ENCODE measurements at regions not wholly inside any gene's neighbourhood (a gene's known extent, or its start where the extent isn't known, plus 50 kb on each side); places are given as distances from the start of the nearest gene placed in this dataset.

DNA sequence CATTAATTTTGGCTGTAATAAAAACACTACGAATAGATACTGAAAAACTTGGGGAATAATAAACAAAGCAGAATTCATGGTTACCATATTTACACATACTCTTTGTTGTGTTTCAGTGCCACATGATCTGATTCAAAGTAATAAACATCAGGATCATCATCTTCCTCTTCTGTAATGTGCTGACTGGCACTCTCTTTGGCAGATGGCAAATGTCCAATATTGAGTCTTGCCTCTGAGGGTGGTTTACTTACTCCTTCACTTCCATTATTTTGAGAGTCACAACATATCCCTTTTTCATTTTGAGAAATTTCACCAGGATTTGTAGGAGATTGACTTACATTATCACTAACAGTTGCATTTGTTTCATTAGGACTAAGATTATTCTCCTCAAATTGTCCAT, 50.7 kb downstream of the ZZZ3 start:
- no peak overlapping the region for H3K27ac ChIP-seq (ENCODE audit: low read depth in 2 of 2, low read length in 1 of 2)
- H3K9ac ChIP-seq = no peak overlapping the region
- peaks cover 57 to 86% of the 10 kb centered on the region in 2 experiments for H3K36me3 ChIP-seq (replicated peaks in 1 of 2; ENCODE audit: control insufficient read depth in 1 of 2, insufficient read depth in 2 of 2, low read length in 1 of 2)
- no peaks in the 10 kb centered on the region for H3K9me3 ChIP-seq
- H3K27me3 ChIP-seq (ENCODE audit: insufficient read depth) = no peaks in the 10 kb centered on the region
- H3K4me3 ChIP-seq (ENCODE audit: low read depth in 2 of 2, low read length in 1 of 2) = no peak overlapping the region
- H3K4me1 ChIP-seq (ENCODE audit: control insufficient read depth in 1 of 2, insufficient read depth in 2 of 2, low read depth in 1 of 2, low read length in 1 of 2) = no peaks in the 10 kb centered on the region; a peak in 1 of 4 replicates
- H4K20me1 ChIP-seq (ENCODE audit: insufficient read depth) = no peaks in the 10 kb centered on the region
- H3K79me2 ChIP-seq (ENCODE audit: insufficient read depth) = peaks cover 40% of the 10 kb centered on the region
- H3K4me2 ChIP-seq = no peak overlapping the region
- DNase-seq = no peak
- H3F3A ChIP-seq (replicated peaks; ENCODE audit: insufficient read depth) = peaks cover 15% of the 10 kb centered on the region
- TF ChIP-seq EZH2phosphoT487 (IDR thresholded peaks at IDR 0.05; ENCODE audit: borderline replicate concordance, low read depth) = no peak
- no peak for TF ChIP-seq MEF2A (IDR thresholded peaks at IDR 0.05; ENCODE audit: borderline replicate concordance, low read depth)
- TF ChIP-seq CHD2 (IDR thresholded peaks at IDR 0.05; ENCODE audit: low read length, partially characterized antibody) = no peak
- TF ChIP-seq JUND (IDR thresholded peaks at IDR 0.05) = no peak
- no peak for TF ChIP-seq NFIC (IDR thresholded peaks at IDR 0.05; ENCODE audit: borderline replicate concordance)
- no peak for TF ChIP-seq RXRA (IDR thresholded peaks at IDR 0.05; ENCODE audit: borderline replicate concordance, low read depth)
- TF ChIP-seq FOSL2 (IDR thresholded peaks at IDR 0.05; ENCODE audit: borderline replicate concordance, low read depth) = no peak
- no peak for TF ChIP-seq GABPA (IDR thresholded peaks at IDR 0.05; ENCODE audit: low read depth)
- TF ChIP-seq, protein P1, sequence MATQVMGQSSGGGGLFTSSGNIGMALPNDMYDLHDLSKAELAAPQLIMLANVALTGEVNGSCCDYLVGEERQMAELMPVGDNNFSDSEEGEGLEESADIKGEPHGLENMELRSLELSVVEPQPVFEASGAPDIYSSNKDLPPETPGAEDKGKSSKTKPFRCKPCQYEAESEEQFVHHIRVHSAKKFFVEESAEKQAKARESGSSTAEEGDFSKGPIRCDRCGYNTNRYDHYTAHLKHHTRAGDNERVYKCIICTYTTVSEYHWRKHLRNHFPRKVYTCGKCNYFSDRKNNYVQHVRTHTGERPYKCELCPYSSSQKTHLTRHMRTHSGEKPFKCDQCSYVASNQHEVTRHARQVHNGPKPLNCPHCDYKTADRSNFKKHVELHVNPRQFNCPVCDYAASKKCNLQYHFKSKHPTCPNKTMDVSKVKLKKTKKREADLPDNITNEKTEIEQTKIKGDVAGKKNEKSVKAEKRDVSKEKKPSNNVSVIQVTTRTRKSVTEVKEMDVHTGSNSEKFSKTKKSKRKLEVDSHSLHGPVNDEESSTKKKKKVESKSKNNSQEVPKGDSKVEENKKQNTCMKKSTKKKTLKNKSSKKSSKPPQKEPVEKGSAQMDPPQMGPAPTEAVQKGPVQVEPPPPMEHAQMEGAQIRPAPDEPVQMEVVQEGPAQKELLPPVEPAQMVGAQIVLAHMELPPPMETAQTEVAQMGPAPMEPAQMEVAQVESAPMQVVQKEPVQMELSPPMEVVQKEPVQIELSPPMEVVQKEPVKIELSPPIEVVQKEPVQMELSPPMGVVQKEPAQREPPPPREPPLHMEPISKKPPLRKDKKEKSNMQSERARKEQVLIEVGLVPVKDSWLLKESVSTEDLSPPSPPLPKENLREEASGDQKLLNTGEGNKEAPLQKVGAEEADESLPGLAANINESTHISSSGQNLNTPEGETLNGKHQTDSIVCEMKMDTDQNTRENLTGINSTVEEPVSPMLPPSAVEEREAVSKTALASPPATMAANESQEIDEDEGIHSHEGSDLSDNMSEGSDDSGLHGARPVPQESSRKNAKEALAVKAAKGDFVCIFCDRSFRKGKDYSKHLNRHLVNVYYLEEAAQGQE (IDR thresholded peaks at IDR 0.05; ENCODE audit: low read depth, low read length) = no peak
- ChIA-PET POLR2A (no interaction called here), CTCF (no interaction called here)
- no peaks in the 10 kb centered on the region for H3K9me2 ChIP-seq
- no peak overlapping the region for H2AFZ ChIP-seq (ENCODE audit: low read depth)
- 93% methylated on average over 1 of the region's 1 CpG for WGBS (ENCODE audit: low lambda C conversion rate)

DNA sequence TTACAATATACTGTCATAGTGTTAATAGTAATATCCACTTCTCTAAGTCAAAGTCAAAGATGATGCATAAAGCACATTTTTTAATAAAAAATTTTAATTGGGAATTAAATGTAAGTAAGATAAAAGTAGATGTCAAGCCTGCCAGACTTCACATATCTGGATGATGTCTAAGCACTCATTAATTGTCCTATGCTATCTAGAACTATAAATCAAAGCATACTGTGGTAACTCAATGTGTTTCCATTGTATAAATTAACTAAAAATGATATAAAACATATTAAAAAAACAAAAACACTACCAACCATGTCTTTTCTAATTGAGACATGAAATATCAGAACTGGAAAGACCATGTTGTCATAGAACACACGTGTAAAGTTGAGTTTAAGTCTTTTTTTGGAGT, 51.2 kb downstream of the ZZZ3 start:
- TF ChIP-seq SIN3A (IDR thresholded peaks at IDR 0.05; ENCODE audit: borderline replicate concordance, low read depth, low read length) (no peak), SMC3 (IDR thresholded peaks at IDR 0.05; ENCODE audit: low read depth, low read length) (no peak), RFX5 (IDR thresholded peaks at IDR 0.05; ENCODE audit: low read length) (no peak), MXI1 (IDR thresholded peaks at IDR 0.05; ENCODE audit: low read depth, low read length) (no peak)
- TF ChIP-seq, protein P2, sequence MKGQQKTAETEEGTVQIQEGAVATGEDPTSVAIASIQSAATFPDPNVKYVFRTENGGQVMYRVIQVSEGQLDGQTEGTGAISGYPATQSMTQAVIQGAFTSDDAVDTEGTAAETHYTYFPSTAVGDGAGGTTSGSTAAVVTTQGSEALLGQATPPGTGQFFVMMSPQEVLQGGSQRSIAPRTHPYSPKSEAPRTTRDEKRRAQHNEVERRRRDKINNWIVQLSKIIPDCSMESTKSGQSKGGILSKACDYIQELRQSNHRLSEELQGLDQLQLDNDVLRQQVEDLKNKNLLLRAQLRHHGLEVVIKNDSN (IDR thresholded peaks at IDR 0.05; ENCODE audit: borderline replicate concordance, low read depth) = no peak
- H4K20me1 ChIP-seq (ENCODE audit: insufficient read depth) = no peaks in the 10 kb centered on the region

More for the DNA sequence above, 51.2 kb downstream of the ZZZ3 start:
- ChIA-PET CTCF (no interaction called here), POLR2A (no interaction called here)
- Histone ChIP-seq H3K9ac (no peak overlapping the region), H2AFZ (ENCODE audit: low read depth) (no peak overlapping the region), H3K27me3 (ENCODE audit: insufficient read depth) (no peaks in the 10 kb centered on the region), H3K4me2 (no peak overlapping the region), H3K79me2 (ENCODE audit: insufficient read depth) (peaks cover 40% of the 10 kb centered on the region), H3K9me3 (no peaks in the 10 kb centered on the region), H3K4me3 (ENCODE audit: low read depth in 2 of 2, low read length in 1 of 2) (no peak overlapping the region), H3K4me1 (ENCODE audit: control insufficient read depth in 1 of 2, insufficient read depth in 2 of 2, low read depth in 1 of 2, low read length in 1 of 2) (no peaks in the 10 kb centered on the region; a peak in 1 of 4 replicates), H3K36me3 (replicated peaks in 1 of 2; ENCODE audit: control insufficient read depth in 1 of 2, insufficient read depth in 2 of 2, low read length in 1 of 2) (peaks cover 61 to 86% of the 10 kb centered on the region in 2 experiments), H3F3A (replicated peaks; ENCODE audit: insufficient read depth) (peaks cover 15% of the 10 kb centered on the region), H3K27ac (ENCODE audit: low read depth in 2 of 2, low read length in 1 of 2) (no peak overlapping the region), H3K9me2 (no peaks in the 10 kb centered on the region)
- WGBS (ENCODE audit: low lambda C conversion rate) = 91% methylated on average over 1 of the region's 1 CpG
- DNase-seq = no peak

All from SK-N-SH (cell line).